Osteocyte (in vitro differentiated cells): ENCODE measurements at regions not wholly inside any gene's neighbourhood (a gene's known extent, or its start where the extent isn't known, plus 50 kb on each side); places are given as distances from the start of the nearest gene placed in this dataset.

Source experiments
- DNase-seq: peaks from one replicate; pipeline ENCODE4 v3.0.0; 2021; ENCODE audit warnings: mixed read lengths; ENCODE audit not compliant: unreplicated experiment; ENCODE audit errors: extremely low spot score
- H3K27ac Mint-ChIP-seq: one replicate; pipeline ENCODE4 v1.8.0; 2021; ENCODE audit warnings: mild to moderate bottlenecking, mixed read lengths; ENCODE audit not compliant: unreplicated experiment
- H3K27me3 Mint-ChIP-seq: one replicate; pipeline ENCODE4 v1.8.0; 2021; ENCODE audit warnings: mixed read lengths; ENCODE audit not compliant: unreplicated experiment
- H3K36me3 Mint-ChIP-seq: one replicate; pipeline ENCODE4 v1.8.0; 2021; ENCODE audit warnings: mixed read lengths; ENCODE audit not compliant: unreplicated experiment
- H3K4me1 Mint-ChIP-seq: one replicate; pipeline ENCODE4 v1.8.0; 2021; ENCODE audit warnings: mixed read lengths; ENCODE audit not compliant: unreplicated experiment
- H3K4me3 Mint-ChIP-seq: one replicate; pipeline ENCODE4 v1.8.0; 2021; ENCODE audit warnings: mild to moderate bottlenecking, moderate library complexity, mixed read lengths; ENCODE audit not compliant: unreplicated experiment
- H3K9me3 Mint-ChIP-seq: one replicate; pipeline ENCODE4 v1.8.0; 2021; ENCODE audit warnings: mixed read lengths; ENCODE audit not compliant: unreplicated experiment
- CTCF ChIP-seq: fragments of 200-600 bp; sonication (generic); IDR thresholded peaks from 2 replicates; pipeline ENCODE4 v1.5.0; 2021; ENCODE audit warnings: antibody characterized with exemption, mild to moderate bottlenecking, moderate library complexity

GRCh38 chr17:12318571-12319266 is 298.0 kb downstream of the MAP2K4 start:
- Mint-ChIP-seq H3K4me3 (no peak overlapping the region), H3K27me3 (no peaks in the 10 kb centered on the region), H3K9me3 (peaks cover 4% of the 10 kb centered on the region), H3K36me3 (no peaks in the 10 kb centered on the region), H3K4me1 (peaks cover 11% of the 10 kb centered on the region), H3K27ac (no peak overlapping the region)
- DNase-seq: no peak
- TF ChIP-seq CTCF: no peak

- no peaks in the 10 kb centered on the region for H3K9me3 Mint-ChIP-seq
- TF ChIP-seq CTCF: no peak
- H3K4me3 Mint-ChIP-seq: no peak overlapping the region
Observed at GRCh38 chr17:12320286-12320685, 299.6 kb downstream of the MAP2K4 start.

GRCh38 chr17:12328204-12328603 is 307.5 kb downstream of the MAP2K4 start:
- H3K36me3 Mint-ChIP-seq: peaks cover 4% of the 10 kb centered on the region
- no peaks in the 10 kb centered on the region for H3K4me1 Mint-ChIP-seq
- peaks cover 25% of the 10 kb centered on the region for H3K9me3 Mint-ChIP-seq
- H3K4me3 Mint-ChIP-seq: no peak overlapping the region
- no peak for DNase-seq
- no peak overlapping the region for H3K27ac Mint-ChIP-seq
- no peaks in the 10 kb centered on the region for H3K27me3 Mint-ChIP-seq
- no peak for TF ChIP-seq CTCF

More at GRCh38 chr17:12320286-12320685, 299.6 kb downstream of the MAP2K4 start:
- no peaks in the 10 kb centered on the region for H3K27me3 Mint-ChIP-seq
- no peak for DNase-seq
- no peak overlapping the region for H3K27ac Mint-ChIP-seq
- no peaks in the 10 kb centered on the region for H3K36me3 Mint-ChIP-seq
- H3K4me1 Mint-ChIP-seq: peaks cover 11% of the 10 kb centered on the region

- no peak overlapping the region for H3K4me3 Mint-ChIP-seq
- H3K4me1 Mint-ChIP-seq: no peaks in the 10 kb centered on the region
- H3K27me3 Mint-ChIP-seq: no peaks in the 10 kb centered on the region
- H3K9me3 Mint-ChIP-seq: peaks cover 27% of the 10 kb centered on the region
- H3K36me3 Mint-ChIP-seq: peaks cover 4% of the 10 kb centered on the region
- H3K27ac Mint-ChIP-seq: no peak overlapping the region
- DNase-seq: no peak
- TF ChIP-seq CTCF: no peak
Observed at GRCh38 chr17:12330456-12330855, 309.8 kb downstream of the MAP2K4 start.

- Mint-ChIP-seq H3K36me3 (no peaks in the 10 kb centered on the region), H3K27ac (no peak overlapping the region), H3K4me3 (no peak overlapping the region), H3K27me3 (no peaks in the 10 kb centered on the region), H3K9me3 (no peaks in the 10 kb centered on the region), H3K4me1 (no peaks in the 10 kb centered on the region)
- DNase-seq: no peak
- TF ChIP-seq CTCF: no peak
Observed at GRCh38 chr17:12341328-12341727, 320.7 kb downstream of the MAP2K4 start.
